ENCODE measurements at regions not wholly inside any gene's neighbourhood (a gene's known extent, or its start where the extent isn't known, plus 50 kb on each side); places are given as distances from the start of the nearest gene placed in this dataset.

GRCh38 chrX:115408771-115409400, 119.4 kb downstream of the LUZP4 start:
- no peak for DNase-seq
- intact Hi-C loops (cut with DNase I; ENCODE audit: low total_unique reads), result no loop called here
- H3K27ac ChIP-seq, result no peak overlapping the region
- no peak for TF ChIP-seq CTCF (IDR thresholded peaks at IDR 0.05)
- no peaks in the 10 kb centered on the region for H3K27me3 ChIP-seq
- H3K36me3 ChIP-seq, result no peaks in the 10 kb centered on the region
- H3K9me3 ChIP-seq, result no peaks in the 10 kb centered on the region
- no peak overlapping the region for H3K4me3 ChIP-seq
- H3K4me1 ChIP-seq, result peaks cover 0 to 12% (median 0%) of the 10 kb centered on the region in 4 donors

DNA sequence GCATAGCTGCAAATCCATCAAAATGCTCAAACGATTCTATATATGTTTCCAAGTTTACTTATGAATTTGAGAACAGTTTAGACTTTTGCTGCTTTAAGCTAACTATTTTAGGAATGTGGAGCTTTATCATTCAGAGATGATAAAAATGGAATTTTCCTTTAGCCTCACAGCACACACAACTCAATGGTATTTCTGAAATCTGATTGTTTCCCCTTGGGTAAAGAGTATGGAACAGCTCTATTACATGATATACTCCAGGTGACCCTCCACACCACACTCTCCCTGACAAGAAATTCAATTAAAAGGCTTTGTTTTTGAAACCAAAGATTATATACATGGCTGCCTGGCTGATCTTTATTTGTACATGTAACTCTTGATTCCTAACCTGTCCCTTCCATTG, 120.0 kb downstream of the LUZP4 start:
- Histone ChIP-seq H3K27me3 (no peaks in the 10 kb centered on the region), H3K27ac (no peak overlapping the region), H3K4me1 (peaks cover 0 to 12% (median 0%) of the 10 kb centered on the region in 4 donors), H3K9me3 (no peaks in the 10 kb centered on the region), H3K36me3 (no peaks in the 10 kb centered on the region), H3K4me3 (no peak overlapping the region)
- no peak for TF ChIP-seq CTCF (IDR thresholded peaks at IDR 0.05)
- intact Hi-C loops (cut with DNase I; ENCODE audit: low total_unique reads), result no loop called here
- no peak for DNase-seq

GRCh38 chrX:115410731-115411428, 121.4 kb downstream of the LUZP4 start:
- DNase-seq, result no peak
- Histone ChIP-seq H3K4me1 (peaks cover 0 to 12% (median 0%) of the 10 kb centered on the region in 4 donors), H3K4me3 (no peak overlapping the region), H3K9me3 (no peaks in the 10 kb centered on the region), H3K27ac (no peak overlapping the region), H3K27me3 (no peaks in the 10 kb centered on the region), H3K36me3 (no peaks in the 10 kb centered on the region)
- TF ChIP-seq CTCF (IDR thresholded peaks at IDR 0.05), result no peak
- intact Hi-C loops (cut with DNase I; ENCODE audit: low total_unique reads), result no loop called here

DNA sequence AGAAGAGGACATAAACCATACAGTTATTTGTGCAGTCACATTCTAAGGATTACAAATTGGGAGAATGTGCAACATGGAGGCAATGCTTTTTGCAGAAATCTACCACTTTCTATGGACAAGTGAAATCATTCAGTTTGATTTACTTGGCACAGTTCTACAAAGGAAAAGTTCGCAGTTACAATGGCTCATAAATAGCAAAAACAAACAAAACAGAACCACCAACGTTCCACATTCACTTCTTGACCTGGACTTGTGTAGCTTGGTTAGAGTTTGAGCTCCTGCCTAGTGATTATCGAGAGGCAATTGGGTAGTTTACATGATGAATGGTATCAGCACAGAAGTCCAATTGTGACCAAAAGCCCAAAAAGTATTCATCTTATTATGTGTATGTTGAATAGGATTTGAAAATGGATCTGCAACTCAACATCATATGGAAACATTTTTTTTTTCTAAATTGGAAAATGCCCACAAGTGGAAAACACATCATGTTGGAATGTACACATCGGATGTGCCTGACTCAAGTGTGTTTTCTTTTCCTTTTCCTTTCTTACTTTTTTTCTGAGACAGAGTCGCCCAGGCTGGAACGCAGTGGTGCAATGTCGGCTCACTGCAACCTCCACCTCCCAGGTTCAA, 123.8 kb downstream of the LUZP4 start:
- no peaks in the 10 kb centered on the region for H3K36me3 ChIP-seq
- no peak for TF ChIP-seq CTCF (IDR thresholded peaks at IDR 0.05)

GRCh38 chrX:115419069-115419468, 129.6 kb downstream of the LUZP4 start:
- H3K4me3 ChIP-seq, result no peak overlapping the region
- no peaks in the 10 kb centered on the region for H3K4me1 ChIP-seq
- no peak for TF ChIP-seq CTCF (IDR thresholded peaks at IDR 0.05)
- no peak for DNase-seq
- no peaks in the 10 kb centered on the region for H3K27me3 ChIP-seq
- no peaks in the 10 kb centered on the region for H3K36me3 ChIP-seq
- no peak overlapping the region for H3K27ac ChIP-seq
- intact Hi-C loops (cut with DNase I; ENCODE audit: low total_unique reads), result no loop called here
- H3K9me3 ChIP-seq, result no peaks in the 10 kb centered on the region

More for the DNA sequence above, 123.8 kb downstream of the LUZP4 start:
- Histone ChIP-seq H3K9me3 (no peaks in the 10 kb centered on the region), H3K4me1 (no peaks in the 10 kb centered on the region), H3K4me3 (no peak overlapping the region), H3K27ac (no peak overlapping the region), H3K27me3 (no peaks in the 10 kb centered on the region)
- intact Hi-C loops (cut with DNase I; ENCODE audit: low total_unique reads), result no loop called here
- DNase-seq, result no peak
